ENCODE measurements at regions not wholly inside any gene's neighbourhood (a gene's known extent, or its start where the extent isn't known, plus 50 kb on each side); places are given as distances from the start of the nearest gene placed in this dataset.

DNA sequence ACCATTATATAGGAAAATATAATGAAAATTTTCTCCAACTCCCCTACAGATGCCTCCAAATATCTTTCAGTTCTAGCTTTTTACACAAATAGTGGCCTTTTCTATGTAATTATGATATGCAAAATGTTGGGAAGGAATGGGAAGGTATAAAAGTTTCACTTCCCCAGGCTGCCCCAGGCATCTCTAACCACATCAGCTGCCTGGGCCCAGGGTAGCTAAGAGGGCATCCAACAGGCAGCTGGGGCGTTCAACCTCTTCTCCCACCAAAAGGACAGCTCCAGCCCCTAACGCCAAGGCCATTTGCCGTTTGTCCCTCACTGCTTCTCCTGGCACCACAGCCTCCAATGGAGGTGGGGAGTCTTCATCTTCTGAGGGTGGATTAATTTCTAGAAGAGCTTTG, 188.1 kb upstream of the TSC22D2 start:
- no peak overlapping the region for H3K27ac Mint-ChIP-seq (ENCODE audit: unreplicated experiment)
- CTCF ChIA-PET, result no interaction called here
- no peak for DNase-seq
- H3K9me3 ChIP-seq, result no peaks in the 10 kb centered on the region
- TF ChIP-seq, protein P1, sequence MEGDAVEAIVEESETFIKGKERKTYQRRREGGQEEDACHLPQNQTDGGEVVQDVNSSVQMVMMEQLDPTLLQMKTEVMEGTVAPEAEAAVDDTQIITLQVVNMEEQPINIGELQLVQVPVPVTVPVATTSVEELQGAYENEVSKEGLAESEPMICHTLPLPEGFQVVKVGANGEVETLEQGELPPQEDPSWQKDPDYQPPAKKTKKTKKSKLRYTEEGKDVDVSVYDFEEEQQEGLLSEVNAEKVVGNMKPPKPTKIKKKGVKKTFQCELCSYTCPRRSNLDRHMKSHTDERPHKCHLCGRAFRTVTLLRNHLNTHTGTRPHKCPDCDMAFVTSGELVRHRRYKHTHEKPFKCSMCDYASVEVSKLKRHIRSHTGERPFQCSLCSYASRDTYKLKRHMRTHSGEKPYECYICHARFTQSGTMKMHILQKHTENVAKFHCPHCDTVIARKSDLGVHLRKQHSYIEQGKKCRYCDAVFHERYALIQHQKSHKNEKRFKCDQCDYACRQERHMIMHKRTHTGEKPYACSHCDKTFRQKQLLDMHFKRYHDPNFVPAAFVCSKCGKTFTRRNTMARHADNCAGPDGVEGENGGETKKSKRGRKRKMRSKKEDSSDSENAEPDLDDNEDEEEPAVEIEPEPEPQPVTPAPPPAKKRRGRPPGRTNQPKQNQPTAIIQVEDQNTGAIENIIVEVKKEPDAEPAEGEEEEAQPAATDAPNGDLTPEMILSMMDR (IDR thresholded peaks at IDR 0.05; ENCODE audit: insufficient read depth in 1 of 2, low read depth in 1 of 2, low read length in 1 of 2, severe bottlenecking in 1 of 2, unreplicated experiment in 1 of 2), result no peak
- H3K4me1 ChIP-seq, result no peaks in the 10 kb centered on the region
- BruUV-seq (replicated peaks), result no TSS peak
- intact Hi-C loops (cut with micrococcal nuclease; ENCODE audit: unreplicated experiment), result no loop called here
- no peaks in the 10 kb centered on the region for H3K27me3 Mint-ChIP-seq (ENCODE audit: insufficient read depth, unreplicated experiment)
- POLR2A ChIA-PET, result no interaction called here
- H3K9me3 Mint-ChIP-seq (ENCODE audit: unreplicated experiment), result no peaks in the 10 kb centered on the region
- no peaks in the 10 kb centered on the region for H3K36me3 ChIP-seq (ENCODE audit: control insufficient read depth, insufficient read depth, low read length)
- no peak overlapping the region for H3K4me3 ChIP-seq (ENCODE audit: low read depth, low read length)
- no peak overlapping the region for H3K4me3 Mint-ChIP-seq (ENCODE audit: unreplicated experiment)
- H3K27me3 ChIP-seq (replicated peaks; ENCODE audit: control insufficient read depth, insufficient read depth, low read length), result no peaks in the 10 kb centered on the region
- H3K4me1 Mint-ChIP-seq (ENCODE audit: low read depth, unreplicated experiment), result peaks cover 7% of the 10 kb centered on the region
- H3K36me3 Mint-ChIP-seq (ENCODE audit: insufficient read depth, unreplicated experiment), result no peaks in the 10 kb centered on the region

DNA sequence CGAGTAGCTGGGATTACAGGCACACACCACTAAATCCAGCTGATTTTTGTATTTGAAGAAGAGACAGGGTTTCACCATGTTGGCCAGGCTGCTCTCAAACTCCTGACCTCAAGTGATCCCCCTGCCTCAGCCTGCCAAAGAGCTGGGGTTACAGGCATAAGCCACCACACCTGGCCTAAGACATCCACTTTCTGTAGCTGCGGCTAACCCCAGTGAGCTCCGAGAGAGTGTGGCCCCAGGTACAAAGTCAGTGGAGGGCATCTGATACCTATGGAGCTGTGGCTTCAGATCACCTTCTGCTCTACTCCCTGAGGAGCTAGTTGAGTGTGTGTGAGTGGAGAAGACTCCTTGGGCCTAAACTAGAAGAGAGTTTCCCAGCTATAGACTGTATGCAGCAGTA, 189.3 kb upstream of the TSC22D2 start:
- Mint-ChIP-seq H3K36me3 (ENCODE audit: insufficient read depth, unreplicated experiment) (no peaks in the 10 kb centered on the region), H3K4me3 (ENCODE audit: unreplicated experiment) (no peak overlapping the region), H3K4me1 (ENCODE audit: low read depth, unreplicated experiment) (peaks cover 7% of the 10 kb centered on the region), H3K27ac (ENCODE audit: unreplicated experiment) (no peak overlapping the region), H3K27me3 (ENCODE audit: insufficient read depth, unreplicated experiment) (no peaks in the 10 kb centered on the region), H3K9me3 (ENCODE audit: unreplicated experiment) (no peaks in the 10 kb centered on the region)
- Histone ChIP-seq H3K4me1 (no peaks in the 10 kb centered on the region), H3K36me3 (ENCODE audit: control insufficient read depth, insufficient read depth, low read length) (no peaks in the 10 kb centered on the region), H3K9me3 (no peaks in the 10 kb centered on the region), H3K27me3 (replicated peaks; ENCODE audit: control insufficient read depth, insufficient read depth, low read length) (no peaks in the 10 kb centered on the region), H3K4me3 (ENCODE audit: low read depth, low read length) (no peak overlapping the region)
- DNase-seq, result no peak
- ChIA-PET CTCF (interaction anchor here (0.6 kb wide), 1 partner anchor 20 kb away, joined by 3 read pairs; no protein-coding TSS in a partner anchor), POLR2A (no interaction called here)
- TF ChIP-seq, protein P1 (IDR thresholded peaks at IDR 0.05; ENCODE audit: insufficient read depth in 1 of 2, low read depth in 1 of 2, low read length in 1 of 2, severe bottlenecking in 1 of 2, unreplicated experiment in 1 of 2), result no peak
- no TSS peak for BruUV-seq (replicated peaks)
- intact Hi-C loops (cut with micrococcal nuclease; ENCODE audit: unreplicated experiment), result no loop called here

DNA sequence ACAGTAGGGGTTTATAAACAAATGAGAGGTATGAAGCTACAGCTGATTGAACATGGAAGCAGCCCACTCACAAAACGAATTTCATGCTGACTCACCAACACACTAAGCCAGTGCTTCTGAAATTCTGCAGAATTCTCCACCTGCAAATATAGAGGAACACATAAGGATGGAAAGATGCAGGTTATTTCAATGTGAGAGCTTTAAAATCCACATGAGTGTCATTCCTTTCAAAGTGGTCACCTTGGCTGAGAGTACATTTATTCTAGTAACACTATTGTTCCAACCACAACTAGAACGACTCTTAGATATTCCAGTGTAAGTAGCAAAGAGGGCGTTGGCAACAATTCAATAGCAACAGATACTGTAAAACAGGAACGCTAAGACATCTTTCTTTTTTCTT, 189.9 kb upstream of the TSC22D2 start:
- DNase-seq, result no peak
- ChIA-PET CTCF (no interaction called here), POLR2A (no interaction called here)
- intact Hi-C loops (cut with micrococcal nuclease; ENCODE audit: unreplicated experiment), result no loop called here
- Histone ChIP-seq H3K4me1 (no peaks in the 10 kb centered on the region), H3K9me3 (no peaks in the 10 kb centered on the region), H3K36me3 (ENCODE audit: control insufficient read depth, insufficient read depth, low read length) (no peaks in the 10 kb centered on the region), H3K4me3 (ENCODE audit: low read depth, low read length) (no peak overlapping the region), H3K27me3 (replicated peaks; ENCODE audit: control insufficient read depth, insufficient read depth, low read length) (no peaks in the 10 kb centered on the region)
- H3K9me3 Mint-ChIP-seq (ENCODE audit: unreplicated experiment), result no peaks in the 10 kb centered on the region
- H3K36me3 Mint-ChIP-seq (ENCODE audit: insufficient read depth, unreplicated experiment), result no peaks in the 10 kb centered on the region
- BruUV-seq (replicated peaks), result no TSS peak
- H3K27me3 Mint-ChIP-seq (ENCODE audit: insufficient read depth, unreplicated experiment), result no peaks in the 10 kb centered on the region
- TF ChIP-seq, protein P1 (IDR thresholded peaks at IDR 0.05; ENCODE audit: insufficient read depth in 1 of 2, low read depth in 1 of 2, low read length in 1 of 2, severe bottlenecking in 1 of 2, unreplicated experiment in 1 of 2), result no peak
- H3K4me3 Mint-ChIP-seq (ENCODE audit: unreplicated experiment), result no peak overlapping the region
- H3K4me1 Mint-ChIP-seq (ENCODE audit: low read depth, unreplicated experiment), result peaks cover 7% of the 10 kb centered on the region
- no peak overlapping the region for H3K27ac Mint-ChIP-seq (ENCODE audit: unreplicated experiment)
